Neural progenitor cell (in vitro differentiated cells): ENCODE measurements at regions not wholly inside any gene's neighbourhood (a gene's known extent, or its start where the extent isn't known, plus 50 kb on each side); places are given as distances from the start of the nearest gene placed in this dataset.

Experiments used
- DNase-seq: peaks from one replicate; pipeline ENCODE4 v3.0.0-alpha.2; 2016; ENCODE audit warnings: low spot score
- H2AFZ ChIP-seq: fragments of 200-600 bp; sonication (generic); replicated peaks from 2 replicates; pipeline ENCODE4 v1.6.1; 2016; ENCODE audit warnings: antibody characterized with exemption
- H3F3A ChIP-seq: fragments of 200-600 bp; sonication (generic); 2 replicates; pipeline ENCODE4 v1.6.1; 2016; ENCODE audit warnings: antibody characterized with exemption, low read depth
- H3K27ac ChIP-seq: fragments of 200-600 bp; sonication (generic); 2 replicates; pipeline ENCODE4 v1.5.1; 2016; ENCODE audit warnings: mild to moderate bottlenecking
- H3K27me3 ChIP-seq: fragments of 200-600 bp; sonication (generic); 2 replicates; pipeline ENCODE4 v1.6.1; 2016; ENCODE audit warnings: mild to moderate bottlenecking, moderate library complexity
- H3K36me3 ChIP-seq: fragments of 200-600 bp; sonication (generic); 2 replicates; pipeline ENCODE4 v1.5.1; 2016
- H3K4me1 ChIP-seq: fragments of 200-600 bp; sonication (generic); 2 replicates; pipeline ENCODE4 v1.6.1; 2016; ENCODE audit warnings: mixed run types
- H3K4me2 ChIP-seq: fragments of 200-600 bp; sonication (generic); 2 replicates; pipeline ENCODE4 v1.6.1; 2016
- H3K4me3 ChIP-seq: fragments of 200-600 bp; sonication (generic); 2 replicates; pipeline ENCODE4 v1.5.1; 2016
- H3K79me2 ChIP-seq: fragments of 200-600 bp; sonication (generic); 2 replicates; pipeline ENCODE4 v1.6.1; 2016; ENCODE audit warnings: low read depth
- H3K9ac ChIP-seq: fragments of 200-600 bp; sonication (generic); 2 replicates; pipeline ENCODE4 v1.6.1; 2016
- H3K9me3 ChIP-seq: fragments of 200-600 bp; sonication (generic); 2 replicates; pipeline ENCODE4 v1.5.1; 2016; ENCODE audit warnings: low read depth
- H4K20me1 ChIP-seq: fragments of 200-600 bp; sonication (generic); 2 replicates; pipeline ENCODE4 v1.6.1; 2016; ENCODE audit warnings: low read depth
- H3K27ac Mint-ChIP-seq: 3 replicates; pipeline ENCODE4 v1.8.0; 2021; ENCODE audit warnings: mixed read lengths
- H3K27me3 Mint-ChIP-seq: 2 replicates; pipeline ENCODE4 v1.8.0; 2022; ENCODE audit warnings: low read depth, mild to moderate bottlenecking, inconsistent platforms, moderate library complexity, mixed read lengths; ENCODE audit not compliant: insufficient read depth
- H3K36me3 Mint-ChIP-seq: 3 replicates; pipeline ENCODE4 v1.8.0; 2021; ENCODE audit warnings: mixed read lengths
- H3K4me1 Mint-ChIP-seq: 3 replicates; pipeline ENCODE4 v1.8.0; 2021; ENCODE audit warnings: mixed read lengths
- H3K4me3 Mint-ChIP-seq: 3 replicates; pipeline ENCODE4 v1.8.0; 2021; ENCODE audit warnings: mild to moderate bottlenecking, moderate library complexity, mixed read lengths
- H3K9me3 Mint-ChIP-seq: 3 replicates; pipeline ENCODE4 v1.8.0; 2020; ENCODE audit warnings: mixed read lengths
- EZH2 ChIP-seq: fragments of 200-600 bp; sonication (generic); IDR thresholded peaks from 2 replicates; pipeline ENCODE4 v1.6.1; 2017; ENCODE audit warnings: antibody characterized with exemption, mild to moderate bottlenecking, moderate library complexity
- EZH2phosphoT487 ChIP-seq: fragments of 200-600 bp; sonication (generic); IDR thresholded peaks from 2 replicates; pipeline ENCODE4 v1.6.1; 2017; ENCODE audit warnings: antibody characterized with exemption
- TF ChIP-seq, protein P1 (sequence below): fragments of 200-600 bp; sonication (generic); IDR thresholded peaks from 2 replicates; pipeline ENCODE4 v1.5.1; 2017; ENCODE audit warnings: antibody characterized with exemption, mild to moderate bottlenecking

DNA sequence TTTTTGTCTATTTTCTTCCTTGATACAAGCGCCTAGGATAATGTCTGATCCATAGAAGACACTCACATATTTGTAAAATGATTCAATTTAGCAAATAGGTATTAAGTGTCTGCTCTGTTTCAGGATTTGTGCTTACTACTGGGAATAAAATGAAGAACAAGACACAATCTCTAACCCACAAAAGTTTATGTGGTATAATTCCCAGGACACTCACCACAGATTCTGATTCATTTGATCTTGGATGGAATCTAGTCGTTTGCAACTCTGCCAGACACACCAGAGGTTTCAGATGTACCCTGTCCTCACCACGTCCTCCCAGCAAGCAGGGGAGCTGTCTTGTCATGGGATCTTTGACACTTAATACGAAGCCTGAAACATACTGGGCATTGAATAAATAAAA, 208.3 kb downstream of the LRIG3 start:
- no peaks in the 10 kb centered on the region for H3K4me1 Mint-ChIP-seq
- H3K9me3 ChIP-seq: no peaks in the 10 kb centered on the region
- no peak overlapping the region for H3K4me3 Mint-ChIP-seq
- TF ChIP-seq EZH2phosphoT487 (no peak), EZH2 (no peak)
- TF ChIP-seq, protein P1, sequence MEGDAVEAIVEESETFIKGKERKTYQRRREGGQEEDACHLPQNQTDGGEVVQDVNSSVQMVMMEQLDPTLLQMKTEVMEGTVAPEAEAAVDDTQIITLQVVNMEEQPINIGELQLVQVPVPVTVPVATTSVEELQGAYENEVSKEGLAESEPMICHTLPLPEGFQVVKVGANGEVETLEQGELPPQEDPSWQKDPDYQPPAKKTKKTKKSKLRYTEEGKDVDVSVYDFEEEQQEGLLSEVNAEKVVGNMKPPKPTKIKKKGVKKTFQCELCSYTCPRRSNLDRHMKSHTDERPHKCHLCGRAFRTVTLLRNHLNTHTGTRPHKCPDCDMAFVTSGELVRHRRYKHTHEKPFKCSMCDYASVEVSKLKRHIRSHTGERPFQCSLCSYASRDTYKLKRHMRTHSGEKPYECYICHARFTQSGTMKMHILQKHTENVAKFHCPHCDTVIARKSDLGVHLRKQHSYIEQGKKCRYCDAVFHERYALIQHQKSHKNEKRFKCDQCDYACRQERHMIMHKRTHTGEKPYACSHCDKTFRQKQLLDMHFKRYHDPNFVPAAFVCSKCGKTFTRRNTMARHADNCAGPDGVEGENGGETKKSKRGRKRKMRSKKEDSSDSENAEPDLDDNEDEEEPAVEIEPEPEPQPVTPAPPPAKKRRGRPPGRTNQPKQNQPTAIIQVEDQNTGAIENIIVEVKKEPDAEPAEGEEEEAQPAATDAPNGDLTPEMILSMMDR: no peak
- no peak overlapping the region for H3K9ac ChIP-seq
- peaks cover 2% of the 10 kb centered on the region for H3K36me3 Mint-ChIP-seq
- H3K27ac ChIP-seq: no peak overlapping the region
- no peak overlapping the region for H3K27ac Mint-ChIP-seq
- no peaks in the 10 kb centered on the region for H3F3A ChIP-seq
- no peak overlapping the region for H2AFZ ChIP-seq
- no peak for DNase-seq
- no peak overlapping the region for H3K4me2 ChIP-seq
- peaks cover 7% of the 10 kb centered on the region for H3K9me3 Mint-ChIP-seq
- no peaks in the 10 kb centered on the region for H3K4me1 ChIP-seq
- peaks cover 2% of the 10 kb centered on the region for H3K27me3 Mint-ChIP-seq
- no peaks in the 10 kb centered on the region for H3K36me3 ChIP-seq
- H4K20me1 ChIP-seq: no peaks in the 10 kb centered on the region
- H3K79me2 ChIP-seq: no peaks in the 10 kb centered on the region
- H3K4me3 ChIP-seq: no peak overlapping the region
- H3K27me3 ChIP-seq: no peaks in the 10 kb centered on the region

DNA sequence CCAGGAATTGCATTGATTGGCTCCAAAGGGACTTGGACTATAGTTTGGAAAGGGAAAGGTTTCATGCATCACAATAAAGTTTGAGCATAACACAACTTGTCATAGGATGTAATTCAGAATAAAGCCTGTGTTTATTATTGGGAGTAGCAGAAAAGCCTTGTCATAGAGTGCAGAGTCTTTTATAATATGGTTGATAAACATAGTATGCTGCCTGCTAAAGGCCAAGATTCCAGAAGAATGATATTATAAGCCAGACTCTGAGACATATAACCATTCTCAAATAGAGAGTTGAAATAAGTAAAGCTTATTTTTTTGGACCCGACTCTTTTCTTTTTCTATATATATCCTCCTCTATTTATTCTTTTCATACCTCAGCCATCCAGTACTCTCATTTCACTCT, 207.3 kb downstream of the LRIG3 start:
- Mint-ChIP-seq H3K4me3 (no peak overlapping the region), H3K27me3 (peaks cover 2% of the 10 kb centered on the region), H3K4me1 (no peaks in the 10 kb centered on the region), H3K9me3 (peaks cover 7% of the 10 kb centered on the region), H3K27ac (no peak overlapping the region), H3K36me3 (peaks cover 2% of the 10 kb centered on the region)
- no peak overlapping the region for H3K27ac ChIP-seq
- H3K9ac ChIP-seq: no peak overlapping the region
- no peaks in the 10 kb centered on the region for H3K79me2 ChIP-seq
- no peak overlapping the region for H2AFZ ChIP-seq
- DNase-seq: no peak
- no peaks in the 10 kb centered on the region for H3K9me3 ChIP-seq
- no peaks in the 10 kb centered on the region for H3K27me3 ChIP-seq
- TF ChIP-seq, protein P1: no peak
- no peak for TF ChIP-seq EZH2phosphoT487
- TF ChIP-seq EZH2: no peak
- H3K36me3 ChIP-seq: no peaks in the 10 kb centered on the region
- no peaks in the 10 kb centered on the region for H4K20me1 ChIP-seq
- no peaks in the 10 kb centered on the region for H3F3A ChIP-seq
- no peak overlapping the region for H3K4me3 ChIP-seq
- no peak overlapping the region for H3K4me2 ChIP-seq
- H3K4me1 ChIP-seq: no peaks in the 10 kb centered on the region

DNA sequence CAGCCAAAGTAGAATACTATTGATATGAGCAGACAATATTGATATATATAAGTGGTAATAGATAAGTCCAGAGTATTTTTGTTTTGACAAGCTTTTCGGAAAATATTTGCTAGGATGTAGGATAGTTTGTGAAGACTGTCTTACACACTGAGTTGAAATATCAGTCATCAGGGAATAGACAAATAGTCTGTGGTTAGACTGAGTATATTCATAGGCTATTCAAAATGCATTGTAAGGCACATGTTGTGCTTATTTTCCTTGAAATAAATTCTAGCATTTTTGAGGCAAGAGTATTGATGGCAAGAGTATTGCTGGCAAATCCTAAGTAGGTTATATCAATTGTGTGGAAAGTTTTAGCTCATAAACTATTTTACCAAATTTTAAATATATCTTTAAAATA, 201.1 kb downstream of the LRIG3 start:
- H3K36me3 ChIP-seq: no peaks in the 10 kb centered on the region
- H2AFZ ChIP-seq: no peak overlapping the region
- no peaks in the 10 kb centered on the region for H3K9me3 ChIP-seq
- Mint-ChIP-seq H3K4me3 (no peak overlapping the region), H3K9me3 (peaks cover under 1% of the 10 kb centered on the region), H3K4me1 (peaks cover 3% of the 10 kb centered on the region), H3K27me3 (peaks cover 2% of the 10 kb centered on the region), H3K27ac (no peak overlapping the region), H3K36me3 (no peaks in the 10 kb centered on the region)
- H3K9ac ChIP-seq: no peak overlapping the region
- H4K20me1 ChIP-seq: no peaks in the 10 kb centered on the region
- peaks cover 3% of the 10 kb centered on the region for H3K4me1 ChIP-seq
- H3K27me3 ChIP-seq: no peaks in the 10 kb centered on the region
- no peaks in the 10 kb centered on the region for H3F3A ChIP-seq
- no peaks in the 10 kb centered on the region for H3K79me2 ChIP-seq
- no peak overlapping the region for H3K4me2 ChIP-seq
- TF ChIP-seq EZH2: no peak
- TF ChIP-seq, protein P1: no peak
- no peak for TF ChIP-seq EZH2phosphoT487
- H3K4me3 ChIP-seq: no peak overlapping the region
- H3K27ac ChIP-seq: no peak overlapping the region
- DNase-seq: no peak

DNA sequence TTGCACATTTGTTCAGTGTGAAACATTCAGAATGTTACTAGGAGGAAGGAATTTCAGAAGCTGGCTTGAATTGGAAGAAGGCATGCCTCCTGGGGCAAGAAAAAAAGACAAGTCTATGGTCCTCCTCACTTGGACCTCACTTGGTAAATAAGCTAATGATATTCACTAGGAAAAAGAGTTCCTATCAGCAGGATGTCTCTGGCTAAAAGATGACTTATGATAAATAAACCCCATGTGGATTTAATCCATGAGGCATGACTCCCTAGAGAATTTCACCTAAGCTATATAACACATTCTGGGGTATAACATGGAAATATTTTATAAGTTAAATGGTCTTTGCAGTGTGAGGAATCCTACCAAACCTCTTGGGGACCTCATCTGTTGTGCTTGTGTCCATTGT, 199.9 kb downstream of the LRIG3 start:
- Histone ChIP-seq H3K4me3 (no peak overlapping the region), H4K20me1 (no peaks in the 10 kb centered on the region), H3K27ac (no peak overlapping the region), H3K4me1 (peaks cover 3% of the 10 kb centered on the region), H3K36me3 (no peaks in the 10 kb centered on the region), H3K9ac (no peak overlapping the region), H3F3A (no peaks in the 10 kb centered on the region), H3K9me3 (no peaks in the 10 kb centered on the region), H3K79me2 (no peaks in the 10 kb centered on the region), H2AFZ (no peak overlapping the region), H3K27me3 (no peaks in the 10 kb centered on the region), H3K4me2 (no peak overlapping the region)
- TF ChIP-seq, protein P1: no peak
- TF ChIP-seq EZH2phosphoT487: no peak
- TF ChIP-seq EZH2: no peak
- Mint-ChIP-seq H3K4me1 (peaks cover 3% of the 10 kb centered on the region), H3K4me3 (no peak overlapping the region), H3K27me3 (peaks cover 2% of the 10 kb centered on the region), H3K27ac (no peak overlapping the region), H3K36me3 (no peaks in the 10 kb centered on the region), H3K9me3 (no peaks in the 10 kb centered on the region)
- DNase-seq: no peak
